Neuron (in vitro differentiated cells): ENCODE measurements at regions not wholly inside any gene's neighbourhood (a gene's known extent, or its start where the extent isn't known, plus 50 kb on each side); places are given as distances from the start of the nearest gene placed in this dataset.

ENCODE experiments used
- H2AFZ ChIP-seq: one replicate; pipeline ENCODE4 v1.6.1; 2013; ENCODE audit warnings: low read depth, mild to moderate bottlenecking, inconsistent platforms, low read length, moderate library complexity
- H3K27me3 ChIP-seq: one replicate; pipeline ENCODE4 v1.6.1; 2013; ENCODE audit warnings: low read length; ENCODE audit not compliant: insufficient read depth
- H3K36me3 ChIP-seq: one replicate; pipeline ENCODE4 v1.6.1; 2013; ENCODE audit warnings: low read length; ENCODE audit not compliant: insufficient read depth
- H3K4me1 ChIP-seq: one replicate; pipeline ENCODE4 v1.6.1; 2013; ENCODE audit warnings: low read length; ENCODE audit not compliant: insufficient read depth
- H3K4me3 ChIP-seq: 2 replicates; pipeline ENCODE4 v1.5.1; 2013; ENCODE audit warnings: mild to moderate bottlenecking, low read length, moderate library complexity
- H3K9me3 ChIP-seq: one replicate; pipeline ENCODE4 v1.6.1; 2013; ENCODE audit warnings: low read length

- Histone ChIP-seq H3K9me3 (no peaks in the 10 kb centered on the region), H3K4me3 (no peak overlapping the region), H2AFZ (no peak overlapping the region), H3K36me3 (no peaks in the 10 kb centered on the region), H3K27me3 (peaks cover 2% of the 10 kb centered on the region), H3K4me1 (no peaks in the 10 kb centered on the region)
Observed at GRCh38 chr6:1552296-1552761, 57.4 kb upstream of the FOXC1 start.

- Histone ChIP-seq H2AFZ (no peak overlapping the region), H3K4me1 (no peaks in the 10 kb centered on the region), H3K9me3 (no peaks in the 10 kb centered on the region), H3K27me3 (peaks cover 2% of the 10 kb centered on the region), H3K36me3 (no peaks in the 10 kb centered on the region), H3K4me3 (no peak overlapping the region)
Observed at GRCh38 chr6:1553562-1554083, 56.1 kb upstream of the FOXC1 start.

GRCh38 chr6:1554141-1554475 is 55.6 kb upstream of the FOXC1 start:
- Histone ChIP-seq H3K4me3 (no peak overlapping the region), H3K4me1 (no peaks in the 10 kb centered on the region), H2AFZ (no peak overlapping the region), H3K27me3 (peaks cover 2% of the 10 kb centered on the region), H3K9me3 (no peaks in the 10 kb centered on the region), H3K36me3 (no peaks in the 10 kb centered on the region)

GRCh38 chr6:1554476-1555310 is 55.0 kb upstream of the FOXC1 start:
- Histone ChIP-seq H3K9me3 (no peaks in the 10 kb centered on the region), H3K27me3 (peaks cover 2% of the 10 kb centered on the region), H2AFZ (no peak overlapping the region), H3K4me1 (no peaks in the 10 kb centered on the region), H3K36me3 (no peaks in the 10 kb centered on the region), H3K4me3 (no peak overlapping the region)

GRCh38 chr6:1558388-1558787 is 51.3 kb upstream of the FOXC1 start:
- Histone ChIP-seq H3K27me3 (peaks cover 2% of the 10 kb centered on the region), H3K4me3 (no peak overlapping the region), H3K4me1 (no peaks in the 10 kb centered on the region), H3K36me3 (no peaks in the 10 kb centered on the region), H2AFZ (no peak overlapping the region), H3K9me3 (no peaks in the 10 kb centered on the region)
